GM21529 (cell line): ENCODE measurements at regions not wholly inside any gene's neighbourhood (a gene's known extent, or its start where the extent isn't known, plus 50 kb on each side); places are given as distances from the start of the nearest gene placed in this dataset.

Source experiments
- ATAC-seq: cut with Tn5 transposase; IDR thresholded peaks from one replicate; pipeline ENCODE4 v1.9.1; 2021; ENCODE audit not compliant: unreplicated experiment

GRCh38 chr6:139483079-139483478 lies 108.6 kb upstream of the CITED2 start:
- ATAC-seq = no peak

- no peak for ATAC-seq
Observed at GRCh38 chr6:139482287-139482686, 107.8 kb upstream of the CITED2 start.

GRCh38 chr6:139480356-139481165 lies 106.1 kb upstream of the CITED2 start:
- ATAC-seq = no peak

GRCh38 chr6:139479433-139480222 lies 105.2 kb upstream of the CITED2 start:
- no peak for ATAC-seq

- ATAC-seq = no peak
Observed at GRCh38 chr6:139475646-139476045, 101.2 kb upstream of the CITED2 start.

GRCh38 chr6:139475241-139475640 lies 100.8 kb upstream of the CITED2 start:
- ATAC-seq = no peak

GRCh38 chr6:139474145-139475108 lies 100.0 kb upstream of the CITED2 start:
- ATAC-seq = peak; percentile 64

- ATAC-seq = no peak
Observed at GRCh38 chr6:139473731-139474130, 99.3 kb upstream of the CITED2 start.

- ATAC-seq = no peak
Observed at GRCh38 chr6:139473231-139473701, 98.8 kb upstream of the CITED2 start.

GRCh38 chr6:139472351-139473015 lies 98.0 kb upstream of the CITED2 start:
- ATAC-seq = no peak

GRCh38 chr6:139470997-139471396 lies 96.5 kb upstream of the CITED2 start:
- ATAC-seq = no peak

- no peak for ATAC-seq
Observed at GRCh38 chr6:139468178-139468819, 93.9 kb upstream of the CITED2 start.

GRCh38 chr6:139457476-139457875 lies 83.0 kb upstream of the CITED2 start:
- ATAC-seq = no peak

- ATAC-seq = no peak
Observed at GRCh38 chr6:139452148-139452876, 77.9 kb upstream of the CITED2 start.

GRCh38 chr6:139449611-139450000 lies 75.2 kb upstream of the CITED2 start:
- no peak for ATAC-seq

GRCh38 chr6:139448998-139449610 lies 74.7 kb upstream of the CITED2 start:
- no peak for ATAC-seq

GRCh38 chr6:139448051-139448649 lies 73.7 kb upstream of the CITED2 start:
- peak; percentile 92 for ATAC-seq

- ATAC-seq = no peak
Observed at GRCh38 chr6:139447656-139447975, 73.2 kb upstream of the CITED2 start.
